CD4-positive, alpha-beta T cell (primary cell): ENCODE measurements at regions not wholly inside any gene's neighbourhood (a gene's known extent, or its start where the extent isn't known, plus 50 kb on each side); places are given as distances from the start of the nearest gene placed in this dataset.
"Not testable (repeated sequence)": the region's sequence is repeated elsewhere in the genome, so short reads cannot be mapped to it uniquely, and the experiment has no call there.

ENCODE experiments used
- ATAC-seq: fragments of 200-7000 bp; cut with Tn5 transposase; one replicate; pipeline ENCODE4 v1.10.0; 2022; ENCODE audit warnings: mild to moderate bottlenecking; ENCODE audit not compliant: poor library complexity
- CTCF ChIA-PET: fragments of 350-600 bp; sonication (Branson Sonifier 250); formaldehyde crosslinking; loops from one replicate; lab custom pipeline; 2021; ENCODE audit warnings: antibody characterized with exemption, inconsistent platforms; lab: Charles Lee
- POLR2A ChIA-PET: fragments of 350-600 bp; sonication (Branson Sonifier 250); formaldehyde crosslinking; loops from one replicate; lab custom pipeline; 2021; ENCODE audit warnings: antibody characterized with exemption, inconsistent platforms; lab: Charles Lee
- DNase-seq, 14 experiments: peaks; one replicate each; pipeline ENCODE4 v3.0.0-alpha.2; 2013 to 2020; ENCODE audit warnings: mixed read lengths in 2 of 14
- H3K27ac ChIP-seq, 2 donors: one replicate each; pipeline versions ENCODE4 v1.5.1 to v1.7.0; 2013; ENCODE audit warnings: low read length in 2 of 2, low read depth in 1 of 2, mild to moderate bottlenecking in 1 of 2
- H3K27me3 ChIP-seq, 2 experiments: 1 replicate in 1 of 2; 2 replicates in 1 of 2; pipeline versions ENCODE4 v1.6.1 to v1.7.0; 2013; ENCODE audit warnings: low read length in 2 of 2, control low read depth in 1 of 2, mild to moderate bottlenecking in 1 of 2, moderate library complexity in 1 of 2; ENCODE audit not compliant: insufficient read depth in 2 of 2, control insufficient read depth in 1 of 2
- H3K36me3 ChIP-seq: one replicate; pipeline ENCODE4 v1.6.1; 2013; ENCODE audit warnings: low read length, control low read depth; ENCODE audit not compliant: insufficient read depth
- H3K4me1 ChIP-seq: one replicate; pipeline ENCODE4 v1.6.1; 2013; ENCODE audit warnings: low read length, control low read depth; ENCODE audit not compliant: insufficient read depth
- H3K4me3 ChIP-seq: one replicate; pipeline ENCODE4 v1.5.1; 2013; ENCODE audit warnings: mild to moderate bottlenecking, low read length, moderate library complexity
- H3K9me3 ChIP-seq, 2 experiments: 1 replicate in 1 of 2; 2 replicates in 1 of 2; pipeline versions ENCODE4 v1.6.1 to v1.7.0; 2013; ENCODE audit warnings: low read length in 2 of 2, mild to moderate bottlenecking in 2 of 2, control low read depth in 1 of 2, moderate library complexity in 1 of 2; ENCODE audit not compliant: control insufficient read depth in 1 of 2, insufficient read depth in 1 of 2
- H3K27ac Mint-ChIP-seq: one replicate; pipeline ENCODE4 v1.8.0; 2020; ENCODE audit warnings: mixed read lengths
- H3K27me3 Mint-ChIP-seq: one replicate; pipeline ENCODE4 v1.8.0; 2021; ENCODE audit warnings: mixed read lengths
- H3K36me3 Mint-ChIP-seq: one replicate; pipeline ENCODE4 v1.8.0; 2021; ENCODE audit warnings: low read depth, mixed read lengths
- H3K4me1 Mint-ChIP-seq: one replicate; pipeline ENCODE4 v1.8.0; 2021; ENCODE audit warnings: low read depth, mixed read lengths
- H3K4me3 Mint-ChIP-seq: one replicate; pipeline ENCODE4 v1.8.0; 2020; ENCODE audit warnings: mild to moderate bottlenecking, mixed read lengths
- H3K9me3 Mint-ChIP-seq: one replicate; pipeline ENCODE4 v1.8.0; 2020; ENCODE audit warnings: mixed read lengths
- intact Hi-C, 2 experiments: fragments of 100-400 bp; cut with DNase I in 1 of 2; cut with micrococcal nuclease in 1 of 2; formaldehyde crosslinking; loops; one replicate each; pipeline versions ENCODE4 v1.15.1 to v1.9.0; 2023 to 2025; cut with DNase I, micrococcal nuclease
- TF ChIP-seq, protein P1 (sequence below): fragments of 200-600 bp; IDR thresholded peaks from one replicate; pipeline ENCODE4 v1.8.0; 2022; ENCODE audit warnings: antibody characterized with exemption, mild to moderate bottlenecking

DNA sequence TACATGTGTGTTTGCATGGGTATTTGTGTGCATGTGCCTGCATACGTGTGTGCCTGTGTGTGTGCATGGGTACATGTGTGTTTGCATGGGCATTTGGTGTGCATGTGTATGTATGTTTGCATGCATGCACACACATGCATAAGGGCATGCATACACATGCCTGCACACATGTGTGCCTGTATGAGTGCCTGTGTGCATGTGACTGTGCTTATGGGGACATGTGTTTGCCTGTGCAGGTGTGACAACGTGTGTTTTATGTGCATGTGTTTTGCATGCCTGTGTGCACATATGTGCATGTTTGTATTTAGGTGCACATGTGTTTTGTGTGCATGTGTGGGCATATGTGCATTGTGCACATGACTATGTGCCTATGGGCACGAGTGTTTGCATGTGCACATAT is 165.7 kb downstream of the ERMARD start:
- H3K4me1 ChIP-seq, result peaks cover 10% of the 10 kb centered on the region
- TF ChIP-seq, protein P1, sequence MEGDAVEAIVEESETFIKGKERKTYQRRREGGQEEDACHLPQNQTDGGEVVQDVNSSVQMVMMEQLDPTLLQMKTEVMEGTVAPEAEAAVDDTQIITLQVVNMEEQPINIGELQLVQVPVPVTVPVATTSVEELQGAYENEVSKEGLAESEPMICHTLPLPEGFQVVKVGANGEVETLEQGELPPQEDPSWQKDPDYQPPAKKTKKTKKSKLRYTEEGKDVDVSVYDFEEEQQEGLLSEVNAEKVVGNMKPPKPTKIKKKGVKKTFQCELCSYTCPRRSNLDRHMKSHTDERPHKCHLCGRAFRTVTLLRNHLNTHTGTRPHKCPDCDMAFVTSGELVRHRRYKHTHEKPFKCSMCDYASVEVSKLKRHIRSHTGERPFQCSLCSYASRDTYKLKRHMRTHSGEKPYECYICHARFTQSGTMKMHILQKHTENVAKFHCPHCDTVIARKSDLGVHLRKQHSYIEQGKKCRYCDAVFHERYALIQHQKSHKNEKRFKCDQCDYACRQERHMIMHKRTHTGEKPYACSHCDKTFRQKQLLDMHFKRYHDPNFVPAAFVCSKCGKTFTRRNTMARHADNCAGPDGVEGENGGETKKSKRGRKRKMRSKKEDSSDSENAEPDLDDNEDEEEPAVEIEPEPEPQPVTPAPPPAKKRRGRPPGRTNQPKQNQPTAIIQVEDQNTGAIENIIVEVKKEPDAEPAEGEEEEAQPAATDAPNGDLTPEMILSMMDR, result no peak
- H3K4me1 Mint-ChIP-seq, result peaks cover 7% of the 10 kb centered on the region
- H3K27me3 Mint-ChIP-seq, result no peaks in the 10 kb centered on the region
- ChIA-PET CTCF (no interaction called here), POLR2A (no interaction called here)
- H3K27ac ChIP-seq, result no peak overlapping the region
- DNase-seq, result no peak
- no peak overlapping the region for H3K4me3 ChIP-seq
- no peak overlapping the region for H3K27ac Mint-ChIP-seq
- peaks cover 0 to 6% of the 10 kb centered on the region in 2 experiments for H3K9me3 ChIP-seq
- no peaks in the 10 kb centered on the region for H3K36me3 Mint-ChIP-seq
- no peak for ATAC-seq
- intact Hi-C loops, result no loop called here
- H3K4me3 Mint-ChIP-seq, result no peak overlapping the region
- no peaks in the 10 kb centered on the region for H3K9me3 Mint-ChIP-seq
- no peaks in the 10 kb centered on the region for H3K27me3 ChIP-seq
- no peaks in the 10 kb centered on the region for H3K36me3 ChIP-seq

DNA sequence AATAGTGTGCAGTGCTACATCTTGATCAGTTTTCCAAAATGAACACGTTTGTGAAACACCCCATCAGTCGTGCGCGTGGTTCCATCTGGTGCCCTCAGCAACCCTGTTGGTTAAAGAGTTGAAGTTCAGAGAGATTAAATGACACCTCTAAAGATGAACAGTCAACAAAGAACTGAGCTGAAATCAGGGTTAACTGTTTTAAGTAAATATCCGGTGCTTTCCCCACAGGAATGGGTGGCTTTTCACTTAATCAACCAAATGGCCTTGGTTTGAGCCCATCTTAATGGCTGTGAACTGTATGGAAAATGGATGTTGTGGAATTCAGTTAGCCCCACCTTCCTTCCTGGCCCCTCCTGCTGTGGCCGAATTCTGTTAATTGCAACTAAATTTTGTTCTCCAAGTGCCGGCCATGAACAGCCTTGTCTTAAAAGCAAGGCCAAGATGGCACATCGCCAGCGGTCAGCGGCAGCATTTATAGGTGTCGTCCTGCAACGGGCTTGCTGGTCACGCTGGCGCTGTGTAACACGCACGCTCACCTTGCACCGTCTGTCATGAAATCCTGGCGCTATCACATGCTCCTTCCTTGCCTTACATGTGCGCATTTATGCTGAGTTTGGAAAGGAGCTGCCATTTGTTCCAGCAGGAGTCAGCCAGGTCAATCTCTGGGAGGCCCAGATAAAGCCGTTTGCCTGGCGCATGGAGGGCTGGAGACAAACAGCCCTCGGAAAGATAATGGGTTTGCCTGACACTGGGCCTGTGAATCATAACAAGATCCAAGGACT is 164.5 kb downstream of the ERMARD start:
- CTCF ChIA-PET, result no interaction called here
- H3K9me3 Mint-ChIP-seq, result no peaks in the 10 kb centered on the region
- no peak for ATAC-seq
- H3K9me3 ChIP-seq, result peaks cover 0 to 3% of the 10 kb centered on the region in 2 experiments
- H3K4me1 ChIP-seq, result peaks cover 6% of the 10 kb centered on the region
- no peak overlapping the region for H3K4me3 ChIP-seq
- POLR2A ChIA-PET, result no interaction called here
- H3K27me3 ChIP-seq, result no peaks in the 10 kb centered on the region
- TF ChIP-seq, protein P1, result no peak
- H3K36me3 ChIP-seq, result no peaks in the 10 kb centered on the region
- no peak overlapping the region for H3K27ac ChIP-seq
- no peak for DNase-seq
- intact Hi-C loops, result no loop called here
- H3K4me1 Mint-ChIP-seq, result peaks cover 7% of the 10 kb centered on the region
- H3K4me3 Mint-ChIP-seq, result no peak overlapping the region
- no peaks in the 10 kb centered on the region for H3K36me3 Mint-ChIP-seq
- H3K27me3 Mint-ChIP-seq, result no peaks in the 10 kb centered on the region
- H3K27ac Mint-ChIP-seq, result no peak overlapping the region

DNA sequence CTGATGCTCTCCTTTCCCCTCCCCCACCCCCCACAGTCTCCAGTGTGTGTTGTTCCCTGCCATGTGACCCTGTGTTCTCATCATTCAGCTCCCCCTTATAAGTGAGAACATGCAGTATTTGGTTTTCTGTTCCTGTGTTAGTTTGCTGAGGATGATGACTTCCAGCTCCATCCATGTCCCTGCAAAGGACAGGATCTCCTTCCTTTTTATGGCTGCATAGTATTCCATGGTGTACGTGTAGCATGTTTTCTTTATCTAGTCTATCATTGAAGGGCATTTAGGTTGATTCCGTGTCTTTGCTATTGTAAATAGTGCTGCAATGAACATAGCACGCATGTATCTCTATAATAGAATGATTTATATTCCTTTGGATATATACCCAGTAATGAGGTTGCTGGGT is 162.3 kb downstream of the ERMARD start:
- ATAC-seq, intact Hi-C loops, DNase-seq: not testable (repeated sequence)

More for the DNA sequence above, 162.3 kb downstream of the ERMARD start:
- CTCF ChIA-PET, H3K36me3 ChIP-seq, H3K4me1 Mint-ChIP-seq, H3K36me3 Mint-ChIP-seq, H3K9me3 Mint-ChIP-seq, H3K27ac ChIP-seq, H3K4me3 ChIP-seq, H3K9me3 ChIP-seq, H3K4me1 ChIP-seq, H3K27me3 ChIP-seq, H3K27ac Mint-ChIP-seq, H3K4me3 Mint-ChIP-seq, POLR2A ChIA-PET, H3K27me3 Mint-ChIP-seq: not testable (repeated sequence)
